ENCODE measurements at regions not wholly inside any gene's neighbourhood (a gene's known extent, or its start where the extent isn't known, plus 50 kb on each side); places are given as distances from the start of the nearest gene placed in this dataset.

- H3K4me3 Mint-ChIP-seq: no peak overlapping the region
- CTCF ChIA-PET: no interaction called here
- no peak overlapping the region for H3K27ac Mint-ChIP-seq
- no peaks in the 10 kb centered on the region for H3K9me3 Mint-ChIP-seq
- H3K36me3 Mint-ChIP-seq: no peaks in the 10 kb centered on the region
- no peak for DNase-seq
- H3K4me1 Mint-ChIP-seq: no peaks in the 10 kb centered on the region
- no peaks in the 10 kb centered on the region for H3K27me3 Mint-ChIP-seq
These were observed 170.3 kb upstream of the SLC24A5 start for GRCh38 chr15:47950447-47950846.

GRCh38 chr15:47951781-47952180 lies 169.0 kb upstream of the SLC24A5 start:
- Mint-ChIP-seq H3K4me1 (no peaks in the 10 kb centered on the region), H3K4me3 (no peak overlapping the region), H3K9me3 (no peaks in the 10 kb centered on the region), H3K27ac (no peak overlapping the region), H3K36me3 (no peaks in the 10 kb centered on the region), H3K27me3 (peaks cover 4% of the 10 kb centered on the region)
- DNase-seq: no peak
- CTCF ChIA-PET: no interaction called here

DNA sequence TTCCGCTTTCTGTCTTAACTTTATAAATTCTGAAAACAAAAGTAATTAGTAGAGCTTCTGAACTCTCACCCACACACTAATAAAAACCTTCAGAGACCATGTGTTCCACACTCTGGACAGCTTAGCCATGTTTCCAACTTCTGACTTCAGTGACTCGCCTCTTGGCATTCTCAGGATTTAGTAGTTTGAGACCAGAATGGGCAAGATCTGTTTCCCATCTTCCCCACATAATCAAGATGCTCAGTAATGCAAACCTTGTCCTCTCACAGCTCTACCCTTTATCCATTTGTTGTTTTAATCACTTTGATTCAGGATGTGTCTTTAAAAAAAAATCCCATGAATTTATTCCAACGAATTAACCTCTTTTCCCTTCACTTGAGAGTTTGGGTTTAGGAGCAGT lies 166.6 kb upstream of the SLC24A5 start:
- CTCF ChIA-PET: no interaction called here
- no peaks in the 10 kb centered on the region for H3K9me3 Mint-ChIP-seq
- no peak overlapping the region for H3K4me3 Mint-ChIP-seq
- no peak overlapping the region for H3K27ac Mint-ChIP-seq
- H3K36me3 Mint-ChIP-seq: no peaks in the 10 kb centered on the region
- no peaks in the 10 kb centered on the region for H3K4me1 Mint-ChIP-seq
- no peak for DNase-seq
- peaks cover 4% of the 10 kb centered on the region for H3K27me3 Mint-ChIP-seq

- Mint-ChIP-seq H3K4me3 (no peak overlapping the region), H3K9me3 (no peaks in the 10 kb centered on the region), H3K27me3 (peaks cover 4% of the 10 kb centered on the region), H3K27ac (no peak overlapping the region), H3K4me1 (no peaks in the 10 kb centered on the region), H3K36me3 (no peaks in the 10 kb centered on the region)
- CTCF ChIA-PET: no interaction called here
- no peak for DNase-seq
These were observed 165.8 kb upstream of the SLC24A5 start for GRCh38 chr15:47955021-47955420.

- Mint-ChIP-seq H3K4me3 (no peak overlapping the region), H3K27ac (no peak overlapping the region), H3K36me3 (no peaks in the 10 kb centered on the region), H3K27me3 (peaks cover 7% of the 10 kb centered on the region), H3K9me3 (no peaks in the 10 kb centered on the region), H3K4me1 (peaks cover 11% of the 10 kb centered on the region)
- CTCF ChIA-PET: no interaction called here
- DNase-seq: no peak
These were observed 161.0 kb upstream of the SLC24A5 start for GRCh38 chr15:47959617-47960413.

- H3K27me3 Mint-ChIP-seq: peaks cover 3% of the 10 kb centered on the region
- H3K36me3 Mint-ChIP-seq: no peaks in the 10 kb centered on the region
- H3K4me1 Mint-ChIP-seq: peaks cover 11% of the 10 kb centered on the region
- DNase-seq: no peak
- no peak overlapping the region for H3K4me3 Mint-ChIP-seq
- H3K27ac Mint-ChIP-seq: no peak overlapping the region
- no peaks in the 10 kb centered on the region for H3K9me3 Mint-ChIP-seq
- CTCF ChIA-PET: no interaction called here
These were observed 159.2 kb upstream of the SLC24A5 start for GRCh38 chr15:47961401-47962090.

GRCh38 chr15:47963265-47963664 lies 157.5 kb upstream of the SLC24A5 start:
- DNase-seq: no peak
- H3K4me3 Mint-ChIP-seq: no peak overlapping the region
- no peak overlapping the region for H3K27ac Mint-ChIP-seq
- peaks cover 11% of the 10 kb centered on the region for H3K4me1 Mint-ChIP-seq
- H3K9me3 Mint-ChIP-seq: no peaks in the 10 kb centered on the region
- CTCF ChIA-PET: no interaction called here
- peaks cover 3% of the 10 kb centered on the region for H3K27me3 Mint-ChIP-seq
- no peaks in the 10 kb centered on the region for H3K36me3 Mint-ChIP-seq

DNA sequence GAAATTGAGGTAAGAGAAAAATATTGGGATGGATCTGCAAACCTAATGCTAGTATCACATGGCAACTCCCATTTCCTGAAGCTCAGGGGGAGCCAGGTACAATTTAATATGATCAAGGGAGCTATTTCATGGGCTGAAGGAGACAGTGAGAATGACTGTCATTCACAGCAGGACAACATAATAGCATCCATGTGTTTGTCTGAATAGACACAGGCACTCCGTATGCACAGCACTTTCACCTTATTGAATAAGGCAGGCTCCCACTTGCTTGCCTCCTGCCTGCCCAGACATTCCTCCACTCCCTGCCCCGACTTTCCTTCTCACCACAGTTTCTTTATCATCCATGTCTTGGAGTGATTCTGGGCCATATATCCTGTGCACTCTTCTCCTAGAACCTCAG lies 156.6 kb upstream of the SLC24A5 start:
- H3K27ac Mint-ChIP-seq: no peak overlapping the region
- no peaks in the 10 kb centered on the region for H3K36me3 Mint-ChIP-seq
- H3K4me3 Mint-ChIP-seq: no peak overlapping the region

DNA sequence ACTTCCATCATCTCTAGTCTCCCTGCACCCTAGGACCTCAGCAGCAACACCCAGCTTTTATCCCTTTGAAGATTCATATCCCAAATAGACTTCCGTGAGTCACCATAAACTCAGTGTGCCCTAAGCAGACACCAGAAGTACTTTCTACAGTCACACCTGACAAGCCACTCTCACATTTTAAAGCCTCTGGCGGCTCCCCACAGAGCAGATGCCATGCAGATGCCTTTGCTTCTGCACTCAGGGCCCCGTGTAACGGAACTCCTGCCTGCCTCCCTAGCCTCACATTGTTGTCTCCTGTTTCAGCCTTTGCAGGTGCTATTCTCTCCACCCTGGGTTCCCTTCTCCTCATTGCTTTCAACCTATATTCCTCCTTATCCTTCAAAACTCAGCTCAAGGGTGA lies 155.5 kb upstream of the SLC24A5 start:
- no peaks in the 10 kb centered on the region for H3K36me3 Mint-ChIP-seq
- CTCF ChIA-PET: no interaction called here
- DNase-seq: no peak
- no peaks in the 10 kb centered on the region for H3K9me3 Mint-ChIP-seq
- peaks cover 11% of the 10 kb centered on the region for H3K4me1 Mint-ChIP-seq
- H3K27ac Mint-ChIP-seq: no peak overlapping the region
- no peak overlapping the region for H3K4me3 Mint-ChIP-seq
- peaks cover 3% of the 10 kb centered on the region for H3K27me3 Mint-ChIP-seq

More for the DNA sequence above, 156.6 kb upstream of the SLC24A5 start:
- peaks cover 11% of the 10 kb centered on the region for H3K4me1 Mint-ChIP-seq
- CTCF ChIA-PET: no interaction called here
- H3K9me3 Mint-ChIP-seq: no peaks in the 10 kb centered on the region
- peaks cover 3% of the 10 kb centered on the region for H3K27me3 Mint-ChIP-seq
- DNase-seq: no peak

- H3K4me3 Mint-ChIP-seq: no peak overlapping the region
- no peaks in the 10 kb centered on the region for H3K27me3 Mint-ChIP-seq
- H3K4me1 Mint-ChIP-seq: no peaks in the 10 kb centered on the region
- H3K9me3 Mint-ChIP-seq: no peaks in the 10 kb centered on the region
- H3K36me3 Mint-ChIP-seq: no peaks in the 10 kb centered on the region
- no peak overlapping the region for H3K27ac Mint-ChIP-seq
- CTCF ChIA-PET: no interaction called here
- no peak for DNase-seq
These were observed 152.2 kb upstream of the SLC24A5 start for GRCh38 chr15:47968593-47968992.

- no peaks in the 10 kb centered on the region for H3K9me3 Mint-ChIP-seq
- H3K36me3 Mint-ChIP-seq: no peaks in the 10 kb centered on the region
- CTCF ChIA-PET: no interaction called here
- no peak overlapping the region for H3K4me3 Mint-ChIP-seq
- H3K27me3 Mint-ChIP-seq: no peaks in the 10 kb centered on the region
- H3K4me1 Mint-ChIP-seq: no peaks in the 10 kb centered on the region
- DNase-seq: no peak
- H3K27ac Mint-ChIP-seq: no peak overlapping the region
These were observed 149.2 kb upstream of the SLC24A5 start for GRCh38 chr15:47971637-47972036.

GRCh38 chr15:47972738-47973137 lies 148.1 kb upstream of the SLC24A5 start:
- Mint-ChIP-seq H3K4me1 (no peaks in the 10 kb centered on the region), H3K27me3 (no peaks in the 10 kb centered on the region), H3K9me3 (no peaks in the 10 kb centered on the region), H3K27ac (no peak overlapping the region), H3K4me3 (no peak overlapping the region), H3K36me3 (no peaks in the 10 kb centered on the region)
- CTCF ChIA-PET: no interaction called here
- DNase-seq: no peak

- no peak for DNase-seq
- CTCF ChIA-PET: no interaction called here
- Mint-ChIP-seq H3K27ac (no peak overlapping the region), H3K36me3 (no peaks in the 10 kb centered on the region), H3K27me3 (no peaks in the 10 kb centered on the region), H3K4me3 (no peak overlapping the region), H3K9me3 (no peaks in the 10 kb centered on the region), H3K4me1 (no peaks in the 10 kb centered on the region)
These were observed 146.1 kb upstream of the SLC24A5 start for GRCh38 chr15:47974724-47975123.

- Mint-ChIP-seq H3K9me3 (no peaks in the 10 kb centered on the region), H3K27ac (no peak overlapping the region), H3K27me3 (no peaks in the 10 kb centered on the region), H3K4me1 (no peaks in the 10 kb centered on the region), H3K4me3 (no peak overlapping the region), H3K36me3 (no peaks in the 10 kb centered on the region)
- no peak for DNase-seq
- CTCF ChIA-PET: no interaction called here
These were observed 145.4 kb upstream of the SLC24A5 start for GRCh38 chr15:47975427-47975826.

DNA sequence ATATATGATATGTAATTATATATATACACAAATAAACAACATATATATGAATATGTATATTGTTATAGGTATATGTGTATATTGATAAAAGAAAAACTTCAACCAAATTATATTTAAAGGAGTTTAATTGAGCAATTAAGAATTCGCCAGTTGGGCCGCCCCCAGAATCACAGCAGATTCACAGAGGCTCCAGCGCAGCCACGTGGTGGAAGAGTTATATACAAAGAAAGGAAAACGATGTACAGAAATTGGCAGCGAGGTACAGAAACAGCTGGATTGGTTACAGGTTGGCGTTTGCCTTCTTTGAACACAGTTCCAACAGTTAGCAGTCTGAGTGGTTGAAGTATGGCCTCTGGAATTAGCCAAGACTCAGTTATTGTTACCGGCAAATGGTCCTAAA lies 137.3 kb upstream of the SLC24A5 start:
- CTCF ChIA-PET: no interaction called here
- no peaks in the 10 kb centered on the region for H3K36me3 Mint-ChIP-seq
- H3K27me3 Mint-ChIP-seq: no peaks in the 10 kb centered on the region
- no peak overlapping the region for H3K27ac Mint-ChIP-seq
- H3K9me3 Mint-ChIP-seq: no peaks in the 10 kb centered on the region
- H3K4me1 Mint-ChIP-seq: no peaks in the 10 kb centered on the region
- H3K4me3 Mint-ChIP-seq: no peak overlapping the region
- DNase-seq: no peak
